ENCODE measurements at regions not wholly inside any gene's neighbourhood (a gene's known extent, or its start where the extent isn't known, plus 50 kb on each side); places are given as distances from the start of the nearest gene placed in this dataset.

- H3K4me3 ChIP-seq, result no peak overlapping the region
- no peaks in the 10 kb centered on the region for H3K4me1 ChIP-seq
- intact Hi-C loops (cut with DNase I; ENCODE audit: low total_unique reads), result no loop called here
- H3K27me3 ChIP-seq (replicated peaks in 1 of 7), result peaks cover 0 to 15% (median 0%) of the 10 kb centered on the region in 7 donors
- no peaks in the 10 kb centered on the region for H3K36me3 ChIP-seq
- WGBS, 5 donors, result 64 to 70% (median 67%) methylated on average over 1 of the region's 1 CpG
- no peak overlapping the region for H3K27ac ChIP-seq
- H3K9me3 ChIP-seq, result no peaks in the 10 kb centered on the region
- TF ChIP-seq POLR2AphosphoS5 (IDR thresholded peaks at IDR 0.05) (no peak), CTCF (IDR thresholded peaks at IDR 0.05 in 8 of 11, conservative IDR thresholded peaks at IDR 0.05 in 3 of 11) (no peak), POLR2A (IDR thresholded peaks at IDR 0.05) (no peak)
- DNase-seq, result no peak
These were observed 72.5 kb upstream of the PAXBP1 start for GRCh38 chr21:32844076-32844475.

GRCh38 chr21:32844653-32845436 is 73.3 kb upstream of the PAXBP1 start:
- WGBS, 5 donors, result 76 to 86% (median 81%) methylated on average over 14 of the region's 14 CpGs
- TF ChIP-seq CTCF (IDR thresholded peaks at IDR 0.05 in 8 of 11, conservative IDR thresholded peaks at IDR 0.05 in 3 of 11), result no peak
- no peak for TF ChIP-seq POLR2AphosphoS5 (IDR thresholded peaks at IDR 0.05)
- no peak for TF ChIP-seq POLR2A (IDR thresholded peaks at IDR 0.05)
- Histone ChIP-seq H3K36me3 (no peaks in the 10 kb centered on the region), H3K9me3 (no peaks in the 10 kb centered on the region), H3K27me3 (replicated peaks in 1 of 7) (peaks cover 0 to 10% (median 0%) of the 10 kb centered on the region in 7 donors), H3K27ac (no peak overlapping the region), H3K4me3 (no peak overlapping the region), H3K4me1 (no peaks in the 10 kb centered on the region)
- no peak for DNase-seq
- intact Hi-C loops (cut with DNase I; ENCODE audit: low total_unique reads), result no loop called here

- intact Hi-C loops (cut with DNase I; ENCODE audit: low total_unique reads), result no loop called here
- 83 to 94% (median 89%) methylated on average over 3 to 4 of the region's 4 CpGs for WGBS, 5 donors
These were observed 87.1 kb upstream of the PAXBP1 start for GRCh38 chr21:32858628-32859027.

GRCh38 chr21:32860399-32860798 is 88.8 kb upstream of the PAXBP1 start:
- peaks cover 0 to 32% (median 0%) of the 10 kb centered on the region in 7 donors for H3K27me3 ChIP-seq (replicated peaks in 1 of 7)
- H3K9me3 ChIP-seq, result peaks cover 0 to 48% (median 34%) of the 10 kb centered on the region in 8 donors
- intact Hi-C loops (cut with DNase I; ENCODE audit: low total_unique reads), result no loop called here
- no peak for TF ChIP-seq POLR2A (IDR thresholded peaks at IDR 0.05)
- no peak for TF ChIP-seq POLR2AphosphoS5 (IDR thresholded peaks at IDR 0.05)
- no peak for TF ChIP-seq CTCF (IDR thresholded peaks at IDR 0.05 in 8 of 11, conservative IDR thresholded peaks at IDR 0.05 in 3 of 11)
- DNase-seq, result no peak
- no peaks in the 10 kb centered on the region for H3K36me3 ChIP-seq
- no peaks in the 10 kb centered on the region for H3K4me1 ChIP-seq
- H3K27ac ChIP-seq, result no peak overlapping the region
- no peak overlapping the region for H3K4me3 ChIP-seq

More at GRCh38 chr21:32858628-32859027, 87.1 kb upstream of the PAXBP1 start:
- H3K9me3 ChIP-seq, result peaks cover 0 to 55% (median 42%) of the 10 kb centered on the region in 8 donors
- H3K4me3 ChIP-seq, result no peak overlapping the region
- peaks cover 0 to 24% (median 0%) of the 10 kb centered on the region in 7 donors for H3K27me3 ChIP-seq (replicated peaks in 1 of 7)
- no peak for DNase-seq
- no peaks in the 10 kb centered on the region for H3K36me3 ChIP-seq
- TF ChIP-seq POLR2A (IDR thresholded peaks at IDR 0.05), result no peak
- TF ChIP-seq POLR2AphosphoS5 (IDR thresholded peaks at IDR 0.05), result no peak
- no peak overlapping the region for H3K27ac ChIP-seq
- H3K4me1 ChIP-seq, result no peaks in the 10 kb centered on the region

All from spleen (tissue), 11 donors.